Natural killer cell (primary cell): ENCODE measurements at regions not wholly inside any gene's neighbourhood (a gene's known extent, or its start where the extent isn't known, plus 50 kb on each side); places are given as distances from the start of the nearest gene placed in this dataset.

Source experiments
- ATAC-seq, 3 donors: fragments of 150-1000 bp in 2 of 3; fragments of 200-7000 bp in 1 of 3; cut with Tn5 transposase; 1 replicate in 1 of 3; 2 replicates in 2 of 3; pipeline ENCODE4 v1.10.0; 2021; ENCODE audit warnings: mild to moderate bottlenecking in 2 of 3, moderate library complexity in 2 of 3
- DNase-seq, 2 donors: peaks; one replicate each; pipeline versions ENCODE4 v3.0.0 to v3.0.0-alpha.2; 2013 to 2021; ENCODE audit warnings: mixed read lengths in 1 of 2
- H3K27ac ChIP-seq: one replicate; pipeline ENCODE4 v1.5.1; 2013; ENCODE audit warnings: mild to moderate bottlenecking, low read length
- H3K27me3 ChIP-seq: one replicate; pipeline ENCODE4 v1.6.1; 2013; ENCODE audit warnings: low read length; ENCODE audit not compliant: control insufficient read depth, insufficient read depth
- H3K36me3 ChIP-seq: one replicate; pipeline ENCODE4 v1.6.1; 2013; ENCODE audit warnings: low read length; ENCODE audit not compliant: control insufficient read depth, insufficient read depth
- H3K4me1 ChIP-seq: one replicate; pipeline ENCODE4 v1.6.1; 2013; ENCODE audit warnings: low read length; ENCODE audit not compliant: control insufficient read depth, insufficient read depth
- H3K4me3 ChIP-seq: one replicate; pipeline ENCODE4 v1.5.1; 2013; ENCODE audit warnings: low read length
- H3K9me3 ChIP-seq: one replicate; pipeline ENCODE4 v1.6.1; 2013; ENCODE audit warnings: low read length; ENCODE audit not compliant: control insufficient read depth, insufficient read depth
- H3K27ac Mint-ChIP-seq, 2 donors: one replicate each; pipeline ENCODE4 v1.8.0; 2022; ENCODE audit warnings: mild to moderate bottlenecking in 2 of 2, mixed read lengths in 2 of 2, moderate library complexity in 1 of 2
- H3K27me3 Mint-ChIP-seq, 2 donors: one replicate each; pipeline ENCODE4 v1.8.0; 2022; ENCODE audit warnings: low read depth in 2 of 2, mixed read lengths in 2 of 2
- H3K36me3 Mint-ChIP-seq: one replicate; pipeline ENCODE4 v1.8.0; 2022; ENCODE audit warnings: mixed read lengths
- H3K4me1 Mint-ChIP-seq, 2 donors: one replicate each; pipeline ENCODE4 v1.8.0; 2022; ENCODE audit warnings: mixed read lengths in 2 of 2
- H3K4me3 Mint-ChIP-seq: one replicate; pipeline ENCODE4 v1.8.0; 2022; ENCODE audit warnings: mild to moderate bottlenecking, moderate library complexity, mixed read lengths
- H3K9me3 Mint-ChIP-seq, 2 donors: one replicate each; pipeline ENCODE4 v1.8.0; 2022; ENCODE audit warnings: mixed read lengths in 2 of 2
- WGBS: methylation state at CpG from one replicate; pipeline ENCODE4 v1.1.7; 2013; ENCODE audit warnings: missing lambda C conversion rate; ENCODE audit not compliant: insufficient coverage; 5-methylcytosine and 5-hydroxymethylcytosine counted together
- intact Hi-C: fragments of 100-400 bp; cut with micrococcal nuclease; formaldehyde crosslinking; loops from one replicate; pipeline ENCODE4 v1.14.2; 2022
- TF ChIP-seq, protein P1 (sequence below): fragments of 200-600 bp; IDR thresholded peaks from one replicate; pipeline ENCODE4 v1.8.0; 2022; ENCODE audit warnings: antibody characterized with exemption

DNA sequence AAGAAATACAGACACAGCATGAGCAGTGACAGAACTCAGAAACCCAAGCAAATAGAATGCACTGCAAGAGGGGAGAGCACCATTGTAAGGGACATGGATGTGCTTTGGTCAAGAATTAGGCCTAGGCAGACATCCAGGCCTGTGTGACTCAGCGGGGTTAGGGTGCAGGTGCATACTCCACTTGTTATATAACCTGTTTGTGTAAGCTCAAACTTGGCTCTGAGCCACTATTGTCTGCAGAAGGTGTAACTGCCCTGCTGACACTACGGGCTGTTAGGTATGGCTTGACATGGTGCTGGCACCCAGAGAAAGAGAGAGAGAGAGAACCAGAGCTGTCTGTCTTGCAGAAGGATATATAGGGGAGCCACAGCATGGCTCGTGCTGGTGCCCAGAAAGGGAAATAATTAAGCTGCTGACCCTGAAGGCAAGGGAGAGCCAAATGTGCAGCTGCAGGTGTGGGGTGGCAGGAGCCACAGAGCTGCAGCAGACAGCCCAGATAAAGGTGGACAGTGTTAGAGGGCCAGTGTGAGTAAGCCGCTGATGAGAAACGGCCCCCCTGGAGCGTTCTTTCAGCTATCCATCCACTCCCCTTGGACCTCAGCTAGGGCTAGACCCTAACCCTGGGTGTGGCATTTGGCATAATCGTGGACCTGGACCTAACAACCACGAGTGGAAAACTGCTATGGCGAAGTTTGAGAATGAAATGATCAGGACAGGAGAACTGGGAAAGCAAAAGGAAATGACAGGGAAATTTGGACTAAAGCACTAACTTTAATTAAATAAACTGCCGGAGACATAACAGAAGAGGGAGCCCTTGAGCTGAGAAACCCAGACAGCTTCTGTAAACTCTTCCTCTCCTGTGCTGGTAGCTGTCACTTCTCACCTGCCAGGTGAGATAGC, 253.0 kb upstream of the CCDC179 start:
- Mint-ChIP-seq H3K36me3 (peaks cover 9% of the 10 kb centered on the region), H3K27me3 (no peaks in the 10 kb centered on the region), H3K4me1 (peaks cover 19 to 21% of the 10 kb centered on the region in 2 donors), H3K9me3 (peaks cover 6 to 12% of the 10 kb centered on the region in 2 donors), H3K4me3 (no peak overlapping the region), H3K27ac (no peak overlapping the region)
- 28% methylated on average over 10 of the region's 10 CpGs for whole genome bisulfite sequencing
- H3K9me3 ChIP-seq, result peaks cover 9% of the 10 kb centered on the region
- H3K4me1 ChIP-seq, result peaks cover 8% of the 10 kb centered on the region
- H3K36me3 ChIP-seq, result no peaks in the 10 kb centered on the region
- DNase-seq, result peak in 1 of 2 donors; percentile 7
- H3K27me3 ChIP-seq, result no peaks in the 10 kb centered on the region
- no peak overlapping the region for H3K4me3 ChIP-seq
- peak; percentile 37 to 71 (median 68) for ATAC-seq
- no peak overlapping the region for H3K27ac ChIP-seq
- TF ChIP-seq, protein P1, sequence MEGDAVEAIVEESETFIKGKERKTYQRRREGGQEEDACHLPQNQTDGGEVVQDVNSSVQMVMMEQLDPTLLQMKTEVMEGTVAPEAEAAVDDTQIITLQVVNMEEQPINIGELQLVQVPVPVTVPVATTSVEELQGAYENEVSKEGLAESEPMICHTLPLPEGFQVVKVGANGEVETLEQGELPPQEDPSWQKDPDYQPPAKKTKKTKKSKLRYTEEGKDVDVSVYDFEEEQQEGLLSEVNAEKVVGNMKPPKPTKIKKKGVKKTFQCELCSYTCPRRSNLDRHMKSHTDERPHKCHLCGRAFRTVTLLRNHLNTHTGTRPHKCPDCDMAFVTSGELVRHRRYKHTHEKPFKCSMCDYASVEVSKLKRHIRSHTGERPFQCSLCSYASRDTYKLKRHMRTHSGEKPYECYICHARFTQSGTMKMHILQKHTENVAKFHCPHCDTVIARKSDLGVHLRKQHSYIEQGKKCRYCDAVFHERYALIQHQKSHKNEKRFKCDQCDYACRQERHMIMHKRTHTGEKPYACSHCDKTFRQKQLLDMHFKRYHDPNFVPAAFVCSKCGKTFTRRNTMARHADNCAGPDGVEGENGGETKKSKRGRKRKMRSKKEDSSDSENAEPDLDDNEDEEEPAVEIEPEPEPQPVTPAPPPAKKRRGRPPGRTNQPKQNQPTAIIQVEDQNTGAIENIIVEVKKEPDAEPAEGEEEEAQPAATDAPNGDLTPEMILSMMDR, result peak; percentile 79
- intact Hi-C loops, result loop anchor here (5.0 kb wide), 1 partner anchor 1214 kb away; no protein-coding TSS in a partner anchor

DNA sequence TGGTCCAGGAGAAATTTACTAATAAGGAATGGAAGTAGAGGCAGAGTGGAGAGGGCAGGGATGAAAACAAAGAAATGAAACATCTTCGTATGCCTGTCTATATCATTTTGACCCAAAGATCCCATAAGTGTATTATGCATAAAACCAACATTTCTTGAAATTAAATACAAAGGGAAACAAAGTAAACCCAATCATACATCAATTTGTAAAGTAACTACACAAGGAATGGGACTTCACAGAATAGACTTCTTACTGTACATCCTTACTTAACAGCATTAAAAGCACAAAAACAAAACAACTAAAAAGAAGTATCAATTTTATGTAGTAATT, 253.6 kb upstream of the CCDC179 start:
- intact Hi-C loops, result loop anchor here (5.0 kb wide), 1 partner anchor 1213 kb away; no protein-coding TSS in a partner anchor
- ATAC-seq, result no peak
- H3K36me3 ChIP-seq, result no peaks in the 10 kb centered on the region
- peaks cover 8% of the 10 kb centered on the region for H3K4me1 ChIP-seq
- TF ChIP-seq, protein P1, result no peak
- DNase-seq, result no peak
- H3K9me3 ChIP-seq, result peaks cover 9% of the 10 kb centered on the region
- H3K36me3 Mint-ChIP-seq, result peaks cover 9% of the 10 kb centered on the region
- H3K4me1 Mint-ChIP-seq, result peaks cover 19 to 21% of the 10 kb centered on the region in 2 donors
- H3K27ac ChIP-seq, result no peak overlapping the region
- no peaks in the 10 kb centered on the region for H3K27me3 Mint-ChIP-seq
- H3K4me3 Mint-ChIP-seq, result no peak overlapping the region
- WGBS, result no CpG with 5 or more reads among the region's 1 CpG
- H3K27me3 ChIP-seq, result no peaks in the 10 kb centered on the region
- peaks cover 6 to 12% of the 10 kb centered on the region in 2 donors for H3K9me3 Mint-ChIP-seq
- H3K27ac Mint-ChIP-seq, result no peak overlapping the region
- H3K4me3 ChIP-seq, result no peak overlapping the region

DNA sequence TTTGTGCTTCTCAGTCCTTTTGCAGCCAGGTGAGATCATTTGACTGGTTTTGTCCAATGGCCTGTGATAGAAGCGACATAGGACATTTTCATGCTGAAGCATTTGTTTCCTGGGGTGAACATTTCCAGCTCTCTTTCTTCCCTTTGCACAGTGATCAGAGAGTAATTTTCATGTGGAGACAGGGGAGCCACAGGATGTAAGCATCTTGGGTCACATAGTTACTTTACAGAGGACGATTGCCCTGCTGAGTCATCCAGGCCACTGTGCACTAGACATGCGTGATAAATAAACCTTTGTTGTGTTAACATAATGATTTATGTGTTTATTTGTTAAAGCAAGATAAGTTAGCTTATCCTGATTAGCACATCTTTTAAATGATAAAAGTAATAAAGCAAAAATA, 263.5 kb upstream of the CCDC179 start:
- Histone ChIP-seq H3K9me3 (no peaks in the 10 kb centered on the region), H3K4me3 (no peak overlapping the region), H3K4me1 (no peaks in the 10 kb centered on the region), H3K27ac (no peak overlapping the region), H3K36me3 (no peaks in the 10 kb centered on the region), H3K27me3 (no peaks in the 10 kb centered on the region)
- intact Hi-C loops, result no loop called here
- Mint-ChIP-seq H3K9me3 (no peaks in the 10 kb centered on the region), H3K36me3 (no peaks in the 10 kb centered on the region), H3K27ac (no peak overlapping the region), H3K4me3 (no peak overlapping the region), H3K27me3 (no peaks in the 10 kb centered on the region), H3K4me1 (peaks cover 0 to 4% of the 10 kb centered on the region in 2 donors)
- TF ChIP-seq, protein P1, result no peak
- DNase-seq (no peak), ATAC-seq (no peak)
- WGBS, result 58% methylated on average over 3 of the region's 3 CpGs
